ENCODE measurements at regions not wholly inside any gene's neighbourhood (a gene's known extent, or its start where the extent isn't known, plus 50 kb on each side); places are given as distances from the start of the nearest gene placed in this dataset.

DNA sequence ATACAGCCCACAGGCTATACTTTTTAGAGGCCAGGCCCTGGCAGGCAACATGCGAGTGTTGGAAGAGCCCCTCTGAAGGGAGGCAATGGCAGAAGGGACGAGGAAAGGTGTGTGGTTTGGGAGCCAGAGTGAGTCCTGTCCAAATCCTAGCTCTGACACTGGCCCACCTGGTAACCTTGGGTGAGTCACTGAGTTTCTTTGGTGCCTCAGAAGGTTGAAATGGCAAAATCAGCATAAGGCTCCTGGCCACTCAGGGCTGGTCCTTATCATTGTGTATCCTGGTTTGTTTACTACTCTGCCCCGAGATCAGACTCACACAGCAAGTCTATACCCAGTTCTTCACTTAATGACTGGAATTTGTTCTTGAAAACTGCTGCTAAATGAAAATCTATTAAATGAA lies 71.4 kb upstream of the TLE3 start:
- peaks cover 3 to 6% (median 4%) of the 10 kb centered on the region in 4 experiments for H3K4me1 ChIP-seq (replicated peaks in 1 of 4; ENCODE audit: control insufficient read depth in 3 of 4, insufficient read depth in 4 of 4, low read length in 3 of 4)
- H2BK12ac ChIP-seq (ENCODE audit: low read depth, low read length) = no peak overlapping the region
- 94% methylated on average over 3 of the region's 3 CpGs; no CpG with 5 or more reads in 1 of the 2 experiments for WGBS, 2 experiments (ENCODE audit: extremely low coverage in 1 of 2, insufficient coverage in 1 of 2, insufficient read length in 1 of 2, insufficient replicate concordance in 2 of 2, low coverage in 1 of 2, low lambda C conversion rate in 2 of 2, missing lambda C conversion rate in 1 of 2)
- no peak overlapping the region for H3K4me2 ChIP-seq (ENCODE audit: insufficient read depth in 1 of 2, low read depth in 2 of 2, low read length in 2 of 2)
- H3K4me3 ChIP-seq (ENCODE audit: extremely low read depth in 1 of 4, insufficient read depth in 2 of 4, low read depth in 3 of 4, low read length in 4 of 4) = no peak overlapping the region
- H2BK15ac ChIP-seq (ENCODE audit: low read length) = no peak overlapping the region
- H3K27me3 ChIP-seq (replicated peaks in 1 of 4; ENCODE audit: control insufficient read depth in 3 of 4, extremely low read depth in 1 of 4, insufficient read depth in 3 of 4, low read length in 3 of 4) = no peaks in the 10 kb centered on the region
- no peak overlapping the region for H3K14ac ChIP-seq (ENCODE audit: insufficient read length)
- no peak for FAIRE-seq
- H3K79me1 ChIP-seq (ENCODE audit: low read depth, low read length) = no peaks in the 10 kb centered on the region
- no peaks in the 10 kb centered on the region for H3K23me2 ChIP-seq (ENCODE audit: low read depth, low read length)
- H4K20me1 ChIP-seq (replicated peaks in 1 of 2; ENCODE audit: control insufficient read depth in 1 of 2, insufficient read depth in 2 of 2, low read length in 2 of 2) = no peaks in the 10 kb centered on the region
- no peak overlapping the region for H2BK20ac ChIP-seq (ENCODE audit: low read length)
- no peak overlapping the region for H4K91ac ChIP-seq (replicated peaks; ENCODE audit: insufficient read length, low read length)
- no peak overlapping the region for H2BK5ac ChIP-seq (ENCODE audit: low read depth, low read length)
- no peak overlapping the region for H2AFZ ChIP-seq (ENCODE audit: low read length)
- H4K8ac ChIP-seq (ENCODE audit: extremely low read depth, insufficient read depth, low read length) = no peak overlapping the region
- no peak overlapping the region for H3K18ac ChIP-seq (ENCODE audit: extremely low read depth, low read length)
- TF ChIP-seq BACH1 (IDR thresholded peaks at IDR 0.05; ENCODE audit: low read length) (no peak), NRF1 (IDR thresholded peaks at IDR 0.05; ENCODE audit: low read depth, low read length) (no peak), TAF1 (IDR thresholded peaks at IDR 0.05; ENCODE audit: low read depth, low read length) (no peak), PHF8 (conservative IDR thresholded peaks at IDR 0.05; ENCODE audit: low read depth, low read length) (no peak), TCF12 (IDR thresholded peaks at IDR 0.05; ENCODE audit: low read depth, low read length) (no peak), CEBPB (IDR thresholded peaks at IDR 0.05; ENCODE audit: low read depth, low read length) (no peak), RAD21 (IDR thresholded peaks at IDR 0.05 in 1 of 2, conservative IDR thresholded peaks at IDR 0.05 in 1 of 2; ENCODE audit: low read depth in 2 of 2, low read length in 2 of 2) (no peak), SIN3A (conservative IDR thresholded peaks at IDR 0.05 in 1 of 2, IDR thresholded peaks at IDR 0.05 in 1 of 2; ENCODE audit: low read depth in 1 of 2, low read length in 2 of 2) (no peak), TEAD4 (IDR thresholded peaks at IDR 0.05; ENCODE audit: low read depth, low read length) (no peak), RXRA (IDR thresholded peaks at IDR 0.05; ENCODE audit: insufficient read depth, low read depth, low read length) (no peak), SP1 (IDR thresholded peaks at IDR 0.05; ENCODE audit: low read depth, low read length) (no peak), CBX5 (IDR thresholded peaks at IDR 0.05; ENCODE audit: low read depth, low read length) (no peak)
- TF ChIP-seq, protein P1, sequence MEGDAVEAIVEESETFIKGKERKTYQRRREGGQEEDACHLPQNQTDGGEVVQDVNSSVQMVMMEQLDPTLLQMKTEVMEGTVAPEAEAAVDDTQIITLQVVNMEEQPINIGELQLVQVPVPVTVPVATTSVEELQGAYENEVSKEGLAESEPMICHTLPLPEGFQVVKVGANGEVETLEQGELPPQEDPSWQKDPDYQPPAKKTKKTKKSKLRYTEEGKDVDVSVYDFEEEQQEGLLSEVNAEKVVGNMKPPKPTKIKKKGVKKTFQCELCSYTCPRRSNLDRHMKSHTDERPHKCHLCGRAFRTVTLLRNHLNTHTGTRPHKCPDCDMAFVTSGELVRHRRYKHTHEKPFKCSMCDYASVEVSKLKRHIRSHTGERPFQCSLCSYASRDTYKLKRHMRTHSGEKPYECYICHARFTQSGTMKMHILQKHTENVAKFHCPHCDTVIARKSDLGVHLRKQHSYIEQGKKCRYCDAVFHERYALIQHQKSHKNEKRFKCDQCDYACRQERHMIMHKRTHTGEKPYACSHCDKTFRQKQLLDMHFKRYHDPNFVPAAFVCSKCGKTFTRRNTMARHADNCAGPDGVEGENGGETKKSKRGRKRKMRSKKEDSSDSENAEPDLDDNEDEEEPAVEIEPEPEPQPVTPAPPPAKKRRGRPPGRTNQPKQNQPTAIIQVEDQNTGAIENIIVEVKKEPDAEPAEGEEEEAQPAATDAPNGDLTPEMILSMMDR (IDR thresholded peaks at IDR 0.05; ENCODE audit: control extremely low read depth in 1 of 3, insufficient read depth in 1 of 3, low read depth in 1 of 3, low read length in 3 of 3) = no peak
- H3K4ac ChIP-seq (replicated peaks; ENCODE audit: insufficient read length, low read depth, low read length) = no peak overlapping the region
- no peak overlapping the region for H3K9ac ChIP-seq (replicated peaks in 1 of 4; ENCODE audit: extremely low read depth in 1 of 4, low read depth in 3 of 4, low read length in 3 of 4)
- no peak overlapping the region for H4K5ac ChIP-seq (ENCODE audit: insufficient read length, low read depth, low read length)
- ChIA-PET POLR2A (ENCODE audit: partially characterized antibody) (interaction anchor here (1.2 kb wide), 1 partner anchor 9 kb away, joined by 4 read pairs; no protein-coding TSS in a partner anchor), CTCF (ENCODE audit: partially characterized antibody) (interaction anchor here (0.9 kb wide), 1 partner anchor 14 kb away, joined by 3 read pairs; no protein-coding TSS in a partner anchor)
- no peaks in the 10 kb centered on the region for H3K9me3 ChIP-seq (ENCODE audit: insufficient read depth in 2 of 2, low read depth in 1 of 2, low read length in 1 of 2)
- no peak overlapping the region for H3K27ac ChIP-seq (ENCODE audit: low read depth, low read length)
- no peak overlapping the region for H2BK120ac ChIP-seq (replicated peaks; ENCODE audit: low read depth, low read length)
- no peaks in the 10 kb centered on the region for H3K79me2 ChIP-seq (ENCODE audit: control insufficient read depth in 1 of 2, insufficient read depth in 2 of 2, low read length in 2 of 2)
- no peaks in the 10 kb centered on the region for H3K36me3 ChIP-seq (ENCODE audit: control insufficient read depth in 2 of 4, insufficient read depth in 4 of 4, low read length in 3 of 4)
- DNase-seq (ENCODE audit: low read depth in 1 of 2, low spot score in 2 of 2) = no peak
- no peak overlapping the region for H3K23ac ChIP-seq (ENCODE audit: insufficient read length)
- H3K56ac ChIP-seq (replicated peaks; ENCODE audit: insufficient read length, low read depth, low read length) = no peak overlapping the region
- H2AK5ac ChIP-seq (ENCODE audit: low read depth, low read length) = no peak overlapping the region

Measured in H1 (cell line).